MM.1S (cell line): ENCODE measurements at regions not wholly inside any gene's neighbourhood (a gene's known extent, or its start where the extent isn't known, plus 50 kb on each side); places are given as distances from the start of the nearest gene placed in this dataset.

Experiments used
- DNase-seq: peaks from one replicate; pipeline ENCODE4 v3.0.0-alpha.2; 2015
- H2AFZ ChIP-seq: fragments of 300-600 bp; sonication (generic); 2 replicates; pipeline ENCODE4 v1.6.0; 2016; ENCODE audit warnings: antibody characterized with exemption, low read length
- H3F3A ChIP-seq: fragments of 300-600 bp; sonication (generic); 2 replicates; pipeline ENCODE4 v1.6.1; 2016; ENCODE audit warnings: mild to moderate bottlenecking, antibody characterized with exemption, low read length, moderate library complexity, mixed read lengths; ENCODE audit not compliant: insufficient read depth
- H3K27ac ChIP-seq: fragments of 300-600 bp; sonication (generic); 2 replicates; pipeline ENCODE4 v1.5.1; 2016; ENCODE audit warnings: mild to moderate bottlenecking, low read length
- H3K27me3 ChIP-seq: fragments of 300-600 bp; sonication (generic); replicated peaks from 2 replicates; pipeline ENCODE4 v1.6.0; 2016; ENCODE audit warnings: low read length; ENCODE audit not compliant: insufficient read depth
- H3K36me3 ChIP-seq: fragments of 300-600 bp; sonication (generic); replicated peaks from 2 replicates; pipeline ENCODE4 v1.6.1; 2016; ENCODE audit warnings: mild to moderate bottlenecking, low read length, mixed read lengths; ENCODE audit not compliant: insufficient read depth
- H3K4me1 ChIP-seq: fragments of 300-600 bp; sonication (generic); 2 replicates; pipeline ENCODE4 v1.6.1; 2016; ENCODE audit warnings: low read length, mixed read lengths
- H3K4me2 ChIP-seq: fragments of 300-600 bp; sonication (generic); 2 replicates; pipeline ENCODE4 v1.6.0; 2016; ENCODE audit warnings: low read depth, low read length
- H3K4me3 ChIP-seq: fragments of 300-600 bp; sonication (generic); 2 replicates; pipeline ENCODE4 v1.5.1; 2016; ENCODE audit warnings: low read length, mixed read lengths
- H3K79me2 ChIP-seq: fragments of 300-600 bp; sonication (generic); 2 replicates; pipeline ENCODE4 v1.6.1; 2016; ENCODE audit warnings: mixed run types, low read length, mixed read lengths
- H3K9ac ChIP-seq: fragments of 300-600 bp; sonication (generic); 2 replicates; pipeline ENCODE4 v1.6.1; 2016; ENCODE audit warnings: low read length, mixed read lengths
- H3K9me2 ChIP-seq: fragments of 300-600 bp; sonication (generic); replicated peaks from 2 replicates; pipeline ENCODE4 v1.6.1; 2016; ENCODE audit warnings: mild to moderate bottlenecking, low read length, mixed read lengths; ENCODE audit not compliant: insufficient read depth
- H3K9me3 ChIP-seq: fragments of 300-600 bp; sonication (generic); replicated peaks from 2 replicates; pipeline ENCODE4 v1.6.1; 2016; ENCODE audit warnings: mild to moderate bottlenecking, low read length, mixed read lengths; ENCODE audit not compliant: insufficient read depth
- H4K20me1 ChIP-seq: fragments of 300-600 bp; sonication (generic); 2 replicates; pipeline ENCODE4 v1.6.1; 2016; ENCODE audit warnings: mild to moderate bottlenecking, low read length, moderate library complexity, mixed read lengths; ENCODE audit not compliant: insufficient read depth
- CTCF ChIP-seq: fragments of 300-600 bp; sonication (generic); IDR thresholded peaks from 2 replicates; pipeline ENCODE4 v1.5.1; 2016; ENCODE audit warnings: antibody characterized with exemption, low read length, mixed read lengths
- EZH2 ChIP-seq: fragments of 300-600 bp; sonication (generic); optimal IDR thresholded peaks from 2 replicates; pipeline ENCODE3; 2017; ENCODE audit warnings: low read depth, mild to moderate bottlenecking, antibody characterized with exemption, low read length, mixed read lengths
- EZH2phosphoT487 ChIP-seq: fragments of 300-600 bp; sonication (generic); IDR thresholded peaks from 2 replicates; pipeline ENCODE4 v1.6.1; 2018; ENCODE audit warnings: antibody characterized with exemption, low read length

DNA sequence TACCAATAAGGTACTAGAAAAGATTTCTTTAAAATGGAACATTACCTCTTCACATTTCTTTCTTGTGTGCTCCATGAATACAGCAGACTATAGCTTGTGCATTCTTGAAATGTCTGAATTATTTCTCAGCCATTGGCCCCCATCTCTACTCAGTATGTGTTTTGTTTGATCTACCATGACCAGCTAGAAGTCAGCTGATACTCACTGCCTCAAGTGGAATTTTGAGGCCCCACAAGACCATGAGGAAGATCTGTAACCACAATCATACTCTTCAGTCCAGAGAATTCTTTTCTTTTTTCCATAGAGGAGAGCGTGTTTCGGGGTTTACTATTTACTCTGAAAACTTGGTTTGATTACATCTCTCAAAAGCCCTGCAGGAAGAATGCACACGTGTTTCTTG is 319.1 kb downstream of the TOX3 start:
- Histone ChIP-seq H3K9me2 (no peaks in the 10 kb centered on the region), H4K20me1 (no peaks in the 10 kb centered on the region), H3K4me1 (no peaks in the 10 kb centered on the region), H3K79me2 (no peaks in the 10 kb centered on the region), H3K36me3 (no peaks in the 10 kb centered on the region), H3K27me3 (no peaks in the 10 kb centered on the region), H3K9me3 (no peaks in the 10 kb centered on the region), H3K9ac (no peak overlapping the region), H3K4me3 (no peak overlapping the region), H3K4me2 (no peak overlapping the region), H2AFZ (no peak overlapping the region), H3K27ac (no peak overlapping the region), H3F3A (no peaks in the 10 kb centered on the region)
- TF ChIP-seq CTCF = no peak
- no peak for TF ChIP-seq EZH2
- no peak for TF ChIP-seq EZH2phosphoT487
- no peak for DNase-seq

- Histone ChIP-seq H3K79me2 (no peaks in the 10 kb centered on the region), H3F3A (no peaks in the 10 kb centered on the region), H3K9me3 (no peaks in the 10 kb centered on the region), H3K27ac (no peak overlapping the region), H3K9ac (no peak overlapping the region), H4K20me1 (no peaks in the 10 kb centered on the region), H3K36me3 (no peaks in the 10 kb centered on the region), H3K4me1 (no peaks in the 10 kb centered on the region), H3K4me2 (no peak overlapping the region), H3K4me3 (no peak overlapping the region), H3K9me2 (no peaks in the 10 kb centered on the region), H3K27me3 (no peaks in the 10 kb centered on the region), H2AFZ (no peak overlapping the region)
- DNase-seq = no peak
- no peak for TF ChIP-seq EZH2phosphoT487
- TF ChIP-seq CTCF = no peak
- no peak for TF ChIP-seq EZH2
These were observed 334.1 kb downstream of the TOX3 start for GRCh38 chr16:52212841-52213240.

DNA sequence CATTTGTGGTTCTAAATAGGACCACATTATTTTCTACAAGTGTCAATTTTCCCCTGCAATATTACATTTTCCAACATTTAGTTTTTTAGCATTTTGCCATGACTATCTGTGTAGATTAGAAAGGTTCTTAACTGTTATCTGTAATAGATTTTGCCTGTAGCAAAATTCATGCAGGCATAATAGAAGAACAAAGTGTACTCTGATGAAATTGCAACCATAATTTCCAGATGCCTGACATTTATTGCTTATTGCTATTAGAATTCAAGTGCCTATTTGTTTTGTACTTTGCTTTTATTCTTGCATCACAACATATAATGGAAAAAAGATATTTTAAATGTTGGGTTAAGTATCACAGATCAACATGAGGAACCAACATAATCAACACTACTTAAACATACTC is 337.7 kb downstream of the TOX3 start:
- no peaks in the 10 kb centered on the region for H3K36me3 ChIP-seq
- H3K9ac ChIP-seq = no peak overlapping the region
- TF ChIP-seq CTCF (no peak), EZH2phosphoT487 (no peak), EZH2 (no peak)
- H2AFZ ChIP-seq = no peak overlapping the region
- no peaks in the 10 kb centered on the region for H3F3A ChIP-seq
- H3K79me2 ChIP-seq = no peaks in the 10 kb centered on the region
- H3K4me2 ChIP-seq = no peak overlapping the region
- H3K27me3 ChIP-seq = no peaks in the 10 kb centered on the region
- H3K4me1 ChIP-seq = no peaks in the 10 kb centered on the region
- DNase-seq = no peak
- no peaks in the 10 kb centered on the region for H3K9me2 ChIP-seq
- H4K20me1 ChIP-seq = no peaks in the 10 kb centered on the region
- no peak overlapping the region for H3K27ac ChIP-seq
- no peaks in the 10 kb centered on the region for H3K9me3 ChIP-seq
- no peak overlapping the region for H3K4me3 ChIP-seq

DNA sequence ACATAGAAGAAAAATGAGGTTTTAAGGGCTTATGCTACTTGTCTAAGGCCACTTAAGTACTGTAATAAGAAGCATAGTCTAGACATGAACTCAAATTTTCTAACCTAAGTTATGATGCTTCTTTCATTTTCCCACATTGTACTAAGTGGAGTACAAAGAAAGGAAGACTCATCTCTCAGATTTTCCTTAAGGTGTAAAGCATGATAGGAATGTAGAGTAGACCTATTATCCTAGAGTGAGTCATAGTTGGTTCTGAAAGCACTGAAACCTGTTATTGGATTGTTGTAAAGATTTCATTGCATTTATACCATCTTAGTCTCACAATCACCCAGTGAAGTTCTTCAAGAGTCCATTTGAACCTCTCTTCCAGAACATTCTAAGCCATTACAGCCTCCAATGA is 343.8 kb downstream of the TOX3 start:
- Histone ChIP-seq H3K9me2 (no peaks in the 10 kb centered on the region), H3K36me3 (no peaks in the 10 kb centered on the region), H2AFZ (no peak overlapping the region), H3K27ac (no peak overlapping the region), H4K20me1 (no peaks in the 10 kb centered on the region), H3K27me3 (no peaks in the 10 kb centered on the region), H3K4me3 (no peak overlapping the region), H3K79me2 (no peaks in the 10 kb centered on the region), H3K4me2 (no peak overlapping the region), H3K9ac (no peak overlapping the region), H3K9me3 (no peaks in the 10 kb centered on the region), H3F3A (no peaks in the 10 kb centered on the region), H3K4me1 (no peaks in the 10 kb centered on the region)
- DNase-seq = no peak
- TF ChIP-seq EZH2 (no peak), EZH2phosphoT487 (no peak), CTCF (no peak)
